Lung (tissue), 11 donors: ENCODE measurements at regions not wholly inside any gene's neighbourhood (a gene's known extent, or its start where the extent isn't known, plus 50 kb on each side); places are given as distances from the start of the nearest gene placed in this dataset.

Experiments
- ATAC-seq: fragments of 200-7000 bp; cut with Tn5 transposase; one replicate; pipeline ENCODE4 v1.9.1; 2020; ENCODE audit warnings: moderate number of reproducible peaks; ENCODE audit not compliant: insufficient read depth, low FRiP score
- DNase-seq, 3 donors: peaks; one replicate each; pipeline ENCODE4 v3.0.0-alpha.2; 2013 to 2017
- H3K27ac ChIP-seq, 2 donors: one replicate each; pipeline ENCODE4 v1.5.1; 2013; ENCODE audit warnings: mild to moderate bottlenecking in 2 of 2, moderate library complexity in 2 of 2, control low read depth in 1 of 2, inconsistent platforms in 1 of 2, low read depth in 1 of 2, low read length in 1 of 2
- H3K27me3 ChIP-seq, 3 donors: one replicate each; pipeline ENCODE4 v1.5.1; 2013; ENCODE audit warnings: low read length in 2 of 3; ENCODE audit not compliant: control insufficient read depth in 3 of 3, insufficient read depth in 3 of 3
- H3K36me3 ChIP-seq, 4 donors: one replicate each; pipeline ENCODE4 v1.5.1; 2013; ENCODE audit warnings: low read length in 4 of 4, mild to moderate bottlenecking in 1 of 4, moderate library complexity in 1 of 4; ENCODE audit not compliant: control insufficient read depth in 4 of 4, insufficient read depth in 4 of 4
- H3K4me1 ChIP-seq, 5 donors: one replicate each; pipeline ENCODE4 v1.5.1; 2013; ENCODE audit warnings: low read length in 5 of 5, mild to moderate bottlenecking in 2 of 5, moderate library complexity in 1 of 5; ENCODE audit not compliant: control insufficient read depth in 5 of 5, insufficient read depth in 5 of 5
- H3K4me3 ChIP-seq: one replicate; pipeline ENCODE4 v1.5.1; 2013; ENCODE audit warnings: mild to moderate bottlenecking, control low read depth, moderate library complexity
- H3K9ac ChIP-seq, 2 donors: one replicate each; pipeline ENCODE4 v1.5.1; 2013; ENCODE audit warnings: low read length in 2 of 2, control low read depth in 1 of 2; ENCODE audit not compliant: insufficient read depth in 1 of 2
- H3K9me3 ChIP-seq, 4 donors: one replicate each; pipeline ENCODE4 v1.5.1; 2013; ENCODE audit warnings: low read length in 3 of 4, mild to moderate bottlenecking in 1 of 4, moderate library complexity in 1 of 4; ENCODE audit not compliant: control insufficient read depth in 4 of 4, insufficient read depth in 3 of 4
- WGBS, 2 donors: extraction: QIAGEN DNeasy Blood & Tissue Kit; methylation state at CpG; one replicate each; pipeline ENCODE4 v1.1.7; 2013; 5-methylcytosine and 5-hydroxymethylcytosine counted together
- TF ChIP-seq, protein P1 (sequence below): IDR thresholded peaks from 2 replicates; pipeline ENCODE4 v1.5.1; 2012; ENCODE audit warnings: mild to moderate bottlenecking; ENCODE audit errors: control extremely low read depth, extremely low read depth
- donor health status: control.
- donor health status: control.
- donor health status: Bipolar disorder and iron deficiency.
- donor health status: healthy.
- donor health status: DM: yes; HTN: yes; CAD: no.

DNA sequence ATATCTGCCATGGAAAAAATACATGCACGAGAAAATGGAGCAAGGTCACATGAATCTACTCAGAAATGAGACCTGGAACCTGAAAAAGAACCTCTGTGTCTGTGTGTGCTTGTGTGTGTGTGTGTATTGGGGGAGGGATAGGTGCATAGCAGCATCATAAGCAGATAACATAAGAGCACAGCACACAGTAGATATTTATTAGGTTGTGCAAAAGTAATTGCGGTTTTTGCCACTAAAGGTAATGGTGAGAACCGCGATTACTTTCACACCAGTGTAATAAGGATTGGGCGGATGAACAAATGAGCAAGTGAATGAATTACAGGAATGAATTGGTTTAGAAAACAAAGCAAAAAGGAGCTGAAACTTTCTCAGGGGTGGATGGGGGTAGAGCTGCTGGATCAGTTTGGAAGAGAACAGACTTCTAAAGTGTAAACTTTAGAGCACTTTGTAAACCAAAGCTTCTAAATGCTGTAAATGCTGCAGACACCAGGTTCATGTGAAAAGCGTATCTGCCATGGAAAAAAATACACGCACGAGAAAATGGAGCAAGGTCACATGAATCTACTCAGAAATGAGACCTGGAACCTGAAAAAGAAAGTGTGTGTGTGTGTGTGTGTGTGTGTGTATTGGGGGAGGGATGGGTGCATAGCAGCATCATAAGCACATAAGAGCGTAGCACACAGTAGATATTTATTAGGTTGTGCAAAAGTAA is 156.9 kb downstream of the TOMM20 start:
- DNase-seq (peak in 1 of 3 donors; percentile 29), ATAC-seq (no peak)
- Histone ChIP-seq H3K27ac (peak overlapping the region; percentile 4 to 77), H3K9ac (peak overlapping the region in 1 of 2 donors; percentile 70), H3K4me3 (no peak overlapping the region), H3K4me1 (peaks cover 10 to 44% (median 32%) of the 10 kb centered on the region in 5 donors), H3K27me3 (no peaks in the 10 kb centered on the region), H3K36me3 (no peaks in the 10 kb centered on the region), H3K9me3 (no peaks in the 10 kb centered on the region)
- WGBS, 2 donors, result 84 to 89% methylated on average over 9 of the region's 9 CpGs
- TF ChIP-seq, protein P1, sequence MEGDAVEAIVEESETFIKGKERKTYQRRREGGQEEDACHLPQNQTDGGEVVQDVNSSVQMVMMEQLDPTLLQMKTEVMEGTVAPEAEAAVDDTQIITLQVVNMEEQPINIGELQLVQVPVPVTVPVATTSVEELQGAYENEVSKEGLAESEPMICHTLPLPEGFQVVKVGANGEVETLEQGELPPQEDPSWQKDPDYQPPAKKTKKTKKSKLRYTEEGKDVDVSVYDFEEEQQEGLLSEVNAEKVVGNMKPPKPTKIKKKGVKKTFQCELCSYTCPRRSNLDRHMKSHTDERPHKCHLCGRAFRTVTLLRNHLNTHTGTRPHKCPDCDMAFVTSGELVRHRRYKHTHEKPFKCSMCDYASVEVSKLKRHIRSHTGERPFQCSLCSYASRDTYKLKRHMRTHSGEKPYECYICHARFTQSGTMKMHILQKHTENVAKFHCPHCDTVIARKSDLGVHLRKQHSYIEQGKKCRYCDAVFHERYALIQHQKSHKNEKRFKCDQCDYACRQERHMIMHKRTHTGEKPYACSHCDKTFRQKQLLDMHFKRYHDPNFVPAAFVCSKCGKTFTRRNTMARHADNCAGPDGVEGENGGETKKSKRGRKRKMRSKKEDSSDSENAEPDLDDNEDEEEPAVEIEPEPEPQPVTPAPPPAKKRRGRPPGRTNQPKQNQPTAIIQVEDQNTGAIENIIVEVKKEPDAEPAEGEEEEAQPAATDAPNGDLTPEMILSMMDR, result no peak

DNA sequence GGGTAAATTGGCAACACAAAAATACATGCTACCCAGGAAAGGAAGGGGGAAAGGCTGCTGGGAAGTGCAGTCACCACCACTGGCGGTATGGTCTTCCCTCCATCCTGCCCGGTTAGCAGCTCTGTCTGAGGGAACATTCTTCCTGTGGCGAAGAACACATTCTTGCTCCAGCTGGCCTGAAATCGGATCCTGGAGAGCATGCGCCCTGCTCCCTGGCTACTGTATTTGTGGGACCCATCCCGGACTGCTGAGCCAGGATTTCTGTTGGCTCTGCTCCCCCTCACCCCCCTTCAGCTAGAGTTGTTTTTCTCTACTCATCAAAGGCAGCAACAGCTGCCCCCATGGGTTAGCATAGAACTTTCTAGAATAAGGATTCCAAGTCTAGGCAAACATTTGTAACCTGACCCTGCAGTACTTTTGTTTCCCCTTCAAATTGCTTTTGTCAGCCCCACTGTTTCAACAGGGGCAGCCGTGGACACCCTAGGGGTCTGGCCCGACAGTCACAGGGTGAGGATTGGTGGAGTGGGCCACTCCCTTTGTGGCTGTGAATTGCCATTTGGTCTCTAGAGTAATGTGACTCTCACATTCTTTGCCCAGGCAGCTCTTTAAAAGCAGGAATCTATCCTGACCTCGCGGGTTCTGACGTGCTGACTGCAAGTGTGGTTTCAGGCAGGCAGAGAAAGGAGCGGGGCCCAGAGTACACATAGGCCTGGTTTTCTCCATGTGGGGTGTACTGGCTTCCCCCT is 157.7 kb downstream of the TOMM20 start:
- TF ChIP-seq, protein P1, result no peak
- H3K36me3 ChIP-seq, result no peaks in the 10 kb centered on the region
- H3K27ac ChIP-seq, result peak overlapping the region; percentile 66 to 77
- ATAC-seq (peak; percentile 13), DNase-seq (peak; percentile 94 to 97 (median 97))
- no peaks in the 10 kb centered on the region for H3K27me3 ChIP-seq
- 34 to 45% methylated on average over 12 of the region's 12 CpGs for WGBS, 2 donors
- no peaks in the 10 kb centered on the region for H3K9me3 ChIP-seq
- H3K4me3 ChIP-seq, result no peak overlapping the region
- H3K9ac ChIP-seq, result peak overlapping the region; percentile 30 to 86
- H3K4me1 ChIP-seq, result peaks cover 9 to 44% (median 32%) of the 10 kb centered on the region in 5 donors

DNA sequence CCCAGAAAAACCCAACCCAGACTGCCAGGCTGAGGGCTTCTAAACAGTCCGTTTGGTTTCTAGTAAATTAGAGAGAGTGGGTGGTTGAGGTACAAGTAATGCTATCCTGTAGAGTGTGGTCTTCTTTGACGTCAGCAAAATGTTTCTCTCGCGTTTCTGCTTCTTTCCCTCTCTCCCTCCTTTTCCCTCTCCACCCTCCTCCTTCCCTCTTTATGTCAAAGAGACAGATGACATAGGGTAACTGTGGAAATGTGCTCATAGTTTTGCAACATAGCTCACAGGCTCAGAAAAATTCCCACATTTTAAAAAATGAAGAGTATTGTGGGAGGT is 158.3 kb downstream of the TOMM20 start:
- Histone ChIP-seq H3K27me3 (no peaks in the 10 kb centered on the region), H3K4me1 (peaks cover 5 to 44% (median 32%) of the 10 kb centered on the region in 5 donors), H3K9me3 (no peaks in the 10 kb centered on the region), H3K36me3 (no peaks in the 10 kb centered on the region), H3K4me3 (no peak overlapping the region), H3K9ac (peak overlapping the region in 1 of 2 donors; percentile 86), H3K27ac (peak overlapping the region; percentile 66 to 77)
- ATAC-seq, result peak; percentile 7
- DNase-seq, result peak in 1 of 3 donors; percentile 85
- TF ChIP-seq, protein P1, result no peak
- 10 to 11% methylated on average over 4 of the region's 4 CpGs for WGBS, 2 donors
